OCI-LY1 (cell line): ENCODE measurements at regions not wholly inside any gene's neighbourhood (a gene's known extent, or its start where the extent isn't known, plus 50 kb on each side); places are given as distances from the start of the nearest gene placed in this dataset.

Experiments used
- CTCF ChIP-seq: fragments of 200-600 bp; sonication (generic), shearing (Covaris generic); IDR thresholded peaks from 2 replicates; pipeline ENCODE4 v1.5.1; 2017; ENCODE audit warnings: mild to moderate bottlenecking, antibody characterized with exemption, low read length, moderate library complexity, mixed read lengths
- EZH2 ChIP-seq: fragments of 200-600 bp; sonication (generic), shearing (Covaris generic); IDR thresholded peaks from 2 replicates; pipeline ENCODE4 v1.8.0; 2017; ENCODE audit warnings: borderline replicate concordance, mixed run types, mild to moderate bottlenecking, antibody characterized with exemption, low read length, moderate library complexity, mixed read lengths

- TF ChIP-seq CTCF (no peak), EZH2 (no peak)
These were observed 362.7 kb downstream of the CXCL12 start for GRCh38 chr10:44022203-44022602.
